ENCODE measurements at regions not wholly inside any gene's neighbourhood (a gene's known extent, or its start where the extent isn't known, plus 50 kb on each side); places are given as distances from the start of the nearest gene placed in this dataset.

- TF ChIP-seq, protein P1, sequence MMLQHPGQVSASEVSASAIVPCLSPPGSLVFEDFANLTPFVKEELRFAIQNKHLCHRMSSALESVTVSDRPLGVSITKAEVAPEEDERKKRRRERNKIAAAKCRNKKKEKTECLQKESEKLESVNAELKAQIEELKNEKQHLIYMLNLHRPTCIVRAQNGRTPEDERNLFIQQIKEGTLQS (IDR thresholded peaks at IDR 0.05): no peak
- TF ChIP-seq ELF1 (IDR thresholded peaks at IDR 0.05; ENCODE audit: borderline replicate concordance, low read depth) (no peak), EGR1 (IDR thresholded peaks at IDR 0.05; ENCODE audit: low read depth) (no peak), EZH2 (IDR thresholded peaks at IDR 0.05) (no peak), FOSL1 (IDR thresholded peaks at IDR 0.05; ENCODE audit: low read depth) (no peak), CEBPB (IDR thresholded peaks at IDR 0.05; ENCODE audit: low read depth) (no peak), JUND (IDR thresholded peaks at IDR 0.05) (no peak), ZNF274 (IDR thresholded peaks at IDR 0.05; ENCODE audit: low read depth, low read length) (no peak), ZFX (IDR thresholded peaks at IDR 0.05) (no peak), YY1 (IDR thresholded peaks at IDR 0.05; ENCODE audit: extremely low read depth, insufficient replicate concordance, low read depth, low read length) (no peak)
These were observed 170.8 kb upstream of the GLI3 start (continued) for GRCh38 chr7:42407833-42408232.

GRCh38 chr7:42407021-42407710 lies 170.2 kb upstream of the GLI3 start:
- no peak overlapping the region for H3K4me3 ChIP-seq (replicated peaks in 1 of 2; ENCODE audit: low read depth in 1 of 2, low read length in 2 of 2)
- H3K4me1 ChIP-seq (ENCODE audit: control insufficient read depth in 1 of 2, insufficient read depth in 2 of 2, low read length in 2 of 2): no peaks in the 10 kb centered on the region
- H4K20me1 ChIP-seq (ENCODE audit: insufficient read depth): no peaks in the 10 kb centered on the region
- no peak overlapping the region for H3K27ac ChIP-seq (ENCODE audit: low read depth, low read length)
- no peak overlapping the region for H2AFZ ChIP-seq (ENCODE audit: low read depth, low read length, poor library complexity, severe bottlenecking)
- ChIA-PET RAD21 (ENCODE audit: low non-redundant PET in 1 of 2, low total read pairs in 2 of 2, uncharacterized antibody in 2 of 2, unreplicated experiment in 2 of 2) (no interaction called here), POLR2A (no interaction called here), CTCF (no interaction called here)
- ATAC-seq (no peak), DNase-seq (ENCODE audit: low read depth, low spot score) (no peak)
- H3K9me2 ChIP-seq (ENCODE audit: insufficient read depth): no peaks in the 10 kb centered on the region
- H3K4me2 ChIP-seq (ENCODE audit: low read length): no peak overlapping the region
- no TSS peak for BruUV-seq (replicated peaks)
- intact Hi-C loops (cut with micrococcal nuclease): no loop called here
- no peaks in the 10 kb centered on the region for H3K9me3 ChIP-seq (ENCODE audit: control insufficient read depth in 1 of 2, insufficient read depth in 1 of 2, low read depth in 1 of 2, low read length in 2 of 2)
- no peaks in the 10 kb centered on the region for H3K27me3 ChIP-seq (ENCODE audit: insufficient read depth, low read length)
- no peaks in the 10 kb centered on the region for H3K79me2 ChIP-seq (ENCODE audit: insufficient read depth, low read length)
- H3K36me3 ChIP-seq (ENCODE audit: control insufficient read depth in 1 of 2, insufficient read depth in 2 of 2, low read length in 2 of 2): no peaks in the 10 kb centered on the region
- no peak overlapping the region for H3K9ac ChIP-seq (ENCODE audit: low read length)
- TF ChIP-seq, protein P2, sequence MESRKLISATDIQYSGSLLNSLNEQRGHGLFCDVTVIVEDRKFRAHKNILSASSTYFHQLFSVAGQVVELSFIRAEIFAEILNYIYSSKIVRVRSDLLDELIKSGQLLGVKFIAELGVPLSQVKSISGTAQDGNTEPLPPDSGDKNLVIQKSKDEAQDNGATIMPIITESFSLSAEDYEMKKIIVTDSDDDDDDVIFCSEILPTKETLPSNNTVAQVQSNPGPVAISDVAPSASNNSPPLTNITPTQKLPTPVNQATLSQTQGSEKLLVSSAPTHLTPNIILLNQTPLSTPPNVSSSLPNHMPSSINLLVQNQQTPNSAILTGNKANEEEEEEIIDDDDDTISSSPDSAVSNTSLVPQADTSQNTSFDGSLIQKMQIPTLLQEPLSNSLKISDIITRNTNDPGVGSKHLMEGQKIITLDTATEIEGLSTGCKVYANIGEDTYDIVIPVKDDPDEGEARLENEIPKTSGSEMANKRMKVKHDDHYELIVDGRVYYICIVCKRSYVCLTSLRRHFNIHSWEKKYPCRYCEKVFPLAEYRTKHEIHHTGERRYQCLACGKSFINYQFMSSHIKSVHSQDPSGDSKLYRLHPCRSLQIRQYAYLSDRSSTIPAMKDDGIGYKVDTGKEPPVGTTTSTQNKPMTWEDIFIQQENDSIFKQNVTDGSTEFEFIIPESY (IDR thresholded peaks at IDR 0.05; ENCODE audit: extremely low read depth, insufficient replicate concordance, low read length): no peak
- no peak for TF ChIP-seq POLR2A (IDR thresholded peaks at IDR 0.05; ENCODE audit: borderline replicate concordance, extremely low read depth, insufficient read depth, insufficient read length)
- no peak for TF ChIP-seq YY1 (IDR thresholded peaks at IDR 0.05; ENCODE audit: extremely low read depth, insufficient replicate concordance, low read depth, low read length)
- TF ChIP-seq CTCF (IDR thresholded peaks at IDR 0.05 in 2 of 3, conservative IDR thresholded peaks at IDR 0.05 in 1 of 3; ENCODE audit: borderline replicate concordance in 1 of 3, insufficient read depth in 1 of 3, low read depth in 2 of 3, low read length in 2 of 3): no peak
- TF ChIP-seq EZH2phosphoT487 (IDR thresholded peaks at IDR 0.05; ENCODE audit: borderline replicate concordance): no peak
- no peak for TF ChIP-seq CBX3 (IDR thresholded peaks at IDR 0.05; ENCODE audit: low read depth)
- TF ChIP-seq POLR2AphosphoS5 (IDR thresholded peaks at IDR 0.05; ENCODE audit: low read depth, low read length): no peak
- no peak for TF ChIP-seq EZH2 (IDR thresholded peaks at IDR 0.05)
- TF ChIP-seq SRF (IDR thresholded peaks at IDR 0.05; ENCODE audit: low read depth): no peak
- TF ChIP-seq FOSL1 (IDR thresholded peaks at IDR 0.05; ENCODE audit: low read depth): no peak
- TF ChIP-seq, protein P3, sequence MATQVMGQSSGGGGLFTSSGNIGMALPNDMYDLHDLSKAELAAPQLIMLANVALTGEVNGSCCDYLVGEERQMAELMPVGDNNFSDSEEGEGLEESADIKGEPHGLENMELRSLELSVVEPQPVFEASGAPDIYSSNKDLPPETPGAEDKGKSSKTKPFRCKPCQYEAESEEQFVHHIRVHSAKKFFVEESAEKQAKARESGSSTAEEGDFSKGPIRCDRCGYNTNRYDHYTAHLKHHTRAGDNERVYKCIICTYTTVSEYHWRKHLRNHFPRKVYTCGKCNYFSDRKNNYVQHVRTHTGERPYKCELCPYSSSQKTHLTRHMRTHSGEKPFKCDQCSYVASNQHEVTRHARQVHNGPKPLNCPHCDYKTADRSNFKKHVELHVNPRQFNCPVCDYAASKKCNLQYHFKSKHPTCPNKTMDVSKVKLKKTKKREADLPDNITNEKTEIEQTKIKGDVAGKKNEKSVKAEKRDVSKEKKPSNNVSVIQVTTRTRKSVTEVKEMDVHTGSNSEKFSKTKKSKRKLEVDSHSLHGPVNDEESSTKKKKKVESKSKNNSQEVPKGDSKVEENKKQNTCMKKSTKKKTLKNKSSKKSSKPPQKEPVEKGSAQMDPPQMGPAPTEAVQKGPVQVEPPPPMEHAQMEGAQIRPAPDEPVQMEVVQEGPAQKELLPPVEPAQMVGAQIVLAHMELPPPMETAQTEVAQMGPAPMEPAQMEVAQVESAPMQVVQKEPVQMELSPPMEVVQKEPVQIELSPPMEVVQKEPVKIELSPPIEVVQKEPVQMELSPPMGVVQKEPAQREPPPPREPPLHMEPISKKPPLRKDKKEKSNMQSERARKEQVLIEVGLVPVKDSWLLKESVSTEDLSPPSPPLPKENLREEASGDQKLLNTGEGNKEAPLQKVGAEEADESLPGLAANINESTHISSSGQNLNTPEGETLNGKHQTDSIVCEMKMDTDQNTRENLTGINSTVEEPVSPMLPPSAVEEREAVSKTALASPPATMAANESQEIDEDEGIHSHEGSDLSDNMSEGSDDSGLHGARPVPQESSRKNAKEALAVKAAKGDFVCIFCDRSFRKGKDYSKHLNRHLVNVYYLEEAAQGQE (IDR thresholded peaks at IDR 0.05; ENCODE audit: low read depth): no peak
- TF ChIP-seq ZNF274 (IDR thresholded peaks at IDR 0.05; ENCODE audit: low read depth, low read length): no peak
- no peak for TF ChIP-seq SP1 (IDR thresholded peaks at IDR 0.05; ENCODE audit: low read depth)
